IMR-90 (cell line): ENCODE measurements at regions not wholly inside any gene's neighbourhood (a gene's known extent, or its start where the extent isn't known, plus 50 kb on each side); places are given as distances from the start of the nearest gene placed in this dataset.

Source experiments
- ATAC-seq: fragments of 200-7000 bp; cut with Tn5 transposase; 2 replicates; pipeline ENCODE4 v1.9.1; 2020; ENCODE audit warnings: low read depth, mild to moderate bottlenecking, moderate library complexity
- BruUV-seq: library from RNA; stranded (reverse); fragments of 400-500 nt; replicated peaks from 2 replicates; lab custom pipeline; 2021; lab: Mats Ljungman, UMichigan
- CTCF ChIA-PET: fragments of 300-600 bp; formaldehyde crosslinking; extraction: SDS; loops from one replicate; lab custom pipeline; 2021; ENCODE audit warnings: antibody characterized with exemption; lab: Yijun Ruan, JAX
- POLR2A ChIA-PET: fragments of 300-600 bp; sonication (Branson Sonifier 250); formaldehyde crosslinking; loops from one replicate; lab custom pipeline; 2022; ENCODE audit warnings: antibody characterized with exemption; ENCODE audit not compliant: unreplicated experiment; lab: Charles Lee
- DNase-seq: peaks from one replicate; pipeline ENCODE4 v3.0.0; 2013
- H2AFZ ChIP-seq: replicated peaks from 2 replicates; pipeline ENCODE3; 2013; ENCODE audit warnings: low read length, mild to moderate bottlenecking; ENCODE audit not compliant: poor library complexity
- H2AK5ac ChIP-seq: 2 replicates; pipeline ENCODE4 v1.6.1; 2013; ENCODE audit warnings: low read depth, low read length, inconsistent platforms
- H2AK9ac ChIP-seq: replicated peaks from 2 replicates; pipeline ENCODE3; 2013; ENCODE audit warnings: mild to moderate bottlenecking, low read depth, low read length, moderate library complexity; ENCODE audit not compliant: poor library complexity
- H2BK120ac ChIP-seq: 2 replicates; pipeline ENCODE4 v1.6.1; 2013; ENCODE audit warnings: low read depth, low read length, inconsistent platforms
- H2BK15ac ChIP-seq: 3 replicates; pipeline ENCODE4 v1.6.1; 2013; ENCODE audit warnings: low read depth, low read length, inconsistent platforms
- H2BK20ac ChIP-seq: 2 replicates; pipeline ENCODE4 v1.6.1; 2013; ENCODE audit warnings: low read depth, mild to moderate bottlenecking, inconsistent platforms, low read length, moderate library complexity
- H2BK5ac ChIP-seq: 2 replicates; pipeline ENCODE4 v1.6.1; 2013; ENCODE audit warnings: mild to moderate bottlenecking, low read depth, low read length, inconsistent platforms; ENCODE audit not compliant: poor library complexity, severe bottlenecking
- H3K14ac ChIP-seq: replicated peaks from 2 replicates; pipeline ENCODE4 v1.6.1; 2013; ENCODE audit warnings: low read depth, low read length, inconsistent platforms
- H3K18ac ChIP-seq: 2 replicates; pipeline ENCODE4 v1.6.1; 2013; ENCODE audit warnings: low read depth, low read length, control low read depth
- H3K23ac ChIP-seq: 2 replicates; pipeline ENCODE4 v1.6.1; 2013; ENCODE audit warnings: low read depth, low read length, inconsistent platforms
- H3K27ac ChIP-seq: 2 replicates; pipeline ENCODE4 v1.5.1; 2013; ENCODE audit warnings: mild to moderate bottlenecking, control low read depth, low read length; ENCODE audit not compliant: insufficient read depth
- H3K27me3 ChIP-seq: 2 replicates; pipeline ENCODE4 v1.6.1; 2013; ENCODE audit warnings: low read length; ENCODE audit not compliant: control insufficient read depth, insufficient read depth
- H3K36me3 ChIP-seq: 2 replicates; pipeline ENCODE4 v1.6.1; 2013; ENCODE audit warnings: low read length, mixed read lengths; ENCODE audit not compliant: control insufficient read depth, insufficient read depth
- H3K4ac ChIP-seq: 2 replicates; pipeline ENCODE4 v1.6.1; 2013; ENCODE audit warnings: low read depth, low read length, inconsistent platforms
- H3K4me1 ChIP-seq: 2 replicates; pipeline ENCODE4 v1.6.1; 2013; ENCODE audit warnings: low read length, mixed read lengths; ENCODE audit not compliant: control insufficient read depth, insufficient read depth
- H3K4me2 ChIP-seq: 2 replicates; pipeline ENCODE4 v1.6.1; 2013; ENCODE audit warnings: low read depth, mild to moderate bottlenecking, control low read depth, low read length, moderate library complexity
- H3K4me3 ChIP-seq: 2 replicates; pipeline ENCODE4 v1.5.1; 2013; ENCODE audit warnings: low read depth, mild to moderate bottlenecking, control low read depth, low read length, moderate library complexity; ENCODE audit not compliant: insufficient read depth
- H3K56ac ChIP-seq: 2 replicates; pipeline ENCODE4 v1.6.1; 2013; ENCODE audit warnings: low read length, inconsistent platforms; ENCODE audit not compliant: insufficient read depth; ENCODE audit errors: extremely low read depth
- H3K79me1 ChIP-seq, 2 experiments: 2 replicates each; pipeline ENCODE4 v1.6.1; 2013; ENCODE audit warnings: low read length in 2 of 2, inconsistent platforms in 1 of 2, low read depth in 1 of 2
- H3K9ac ChIP-seq: 2 replicates; pipeline ENCODE4 v1.6.1; 2013; ENCODE audit warnings: low read depth, low read length, control low read depth
- H3K9me1 ChIP-seq: 2 replicates; pipeline ENCODE4 v1.6.1; 2013; ENCODE audit warnings: low read length, inconsistent platforms; ENCODE audit not compliant: insufficient read depth
- H3K9me3 ChIP-seq: 2 replicates; pipeline ENCODE4 v1.6.1; 2013; ENCODE audit warnings: low read length; ENCODE audit not compliant: control insufficient read depth, insufficient read depth
- H4K20me1 ChIP-seq: 2 replicates; pipeline ENCODE4 v1.6.1; 2013; ENCODE audit warnings: low read length, inconsistent platforms; ENCODE audit not compliant: insufficient read depth
- H4K5ac ChIP-seq: 2 replicates; pipeline ENCODE4 v1.6.1; 2013; ENCODE audit warnings: mild to moderate bottlenecking, low read depth, low read length, control low read depth
- H4K8ac ChIP-seq, 2 experiments: 2 replicates each; pipeline ENCODE4 v1.6.1; 2013; ENCODE audit warnings: low read depth in 2 of 2, low read length in 2 of 2, control low read depth in 1 of 2, inconsistent platforms in 1 of 2
- H4K91ac ChIP-seq: 2 replicates; pipeline ENCODE4 v1.6.1; 2013; ENCODE audit warnings: low read depth, low read length, inconsistent platforms; ENCODE audit not compliant: insufficient read depth
- CEBPB ChIP-seq: IDR thresholded peaks from 2 replicates; pipeline ENCODE4 v1.6.1; 2012; ENCODE audit warnings: low read depth, low read length, improper control_type of control experiment
- CHD1 ChIP-seq: IDR thresholded peaks from 2 replicates; pipeline ENCODE4 v1.6.1; 2012; ENCODE audit warnings: low read depth, low read length, improper control_type of control experiment
- ELK1 ChIP-seq: fragments of 150-350 bp; IDR thresholded peaks from 2 replicates; pipeline ENCODE4 v1.6.1; 2016; ENCODE audit warnings: low read depth, mild to moderate bottlenecking, low read length, moderate library complexity, borderline replicate concordance
- FOS ChIP-seq: fragments of 150-350 bp; IDR thresholded peaks from 2 replicates; pipeline ENCODE4 v1.6.1; 2016; ENCODE audit warnings: low read depth, low read length
- MAFK ChIP-seq: IDR thresholded peaks from 2 replicates; pipeline ENCODE4 v1.6.1; 2012; ENCODE audit warnings: low read depth, low read length, improper control_type of control experiment
- POLR2A ChIP-seq: IDR thresholded peaks from 2 replicates; pipeline ENCODE4 v1.6.1; 2012; ENCODE audit warnings: mild to moderate bottlenecking, low read depth, low read length
- RAD21 ChIP-seq: IDR thresholded peaks from 2 replicates; pipeline ENCODE4 v1.6.1; 2012; ENCODE audit warnings: low read length, improper control_type of control experiment
- SMC3 ChIP-seq: fragments of 150-350 bp; IDR thresholded peaks from 2 replicates; pipeline ENCODE4 v1.6.1; 2016; ENCODE audit warnings: low read depth, mild to moderate bottlenecking, antibody characterized with exemption, low read length, moderate library complexity
- WGBS, 2 experiments: methylation state at CpG; one replicate each; pipeline versions ENCODE4 v1.1.5 to v1.1.7; 2013; ENCODE audit warnings: missing lambda C conversion rate in 2 of 2; ENCODE audit not compliant: insufficient read length in 1 of 2; ENCODE audit errors: extremely low coverage in 2 of 2; 5-methylcytosine and 5-hydroxymethylcytosine counted together
- dilution Hi-C: fragments of 300-500 bp; cut with HindIII; formaldehyde crosslinking; loops from one replicate; pipeline ENCODE4 v1.14.3; 2018; ENCODE audit warnings: low sequenced_read_pairs; ENCODE audit not compliant: unreplicated experiment
- in situ Hi-C: fragments of 300-500 bp; cut with MboI; formaldehyde crosslinking; loops from 3 replicates; pipeline ENCODE4 v1.14.3; 2019; ENCODE audit warnings: low sequenced_read_pairs, inconsistent platforms, mixed read lengths
- intact Hi-C: fragments of 100-400 bp; cut with micrococcal nuclease; formaldehyde crosslinking; loops from 2 replicates; pipeline ENCODE4 v1.10.0; 2022

GRCh38 chr17:79415909-79416308, 194.9 kb downstream of the RBFOX3 start (continued):
- TF ChIP-seq ELK1 = no peak
- no peak for TF ChIP-seq POLR2A

- Histone ChIP-seq H3K4me1 (no peaks in the 10 kb centered on the region), H2AK9ac (no peak overlapping the region), H3K14ac (no peak overlapping the region), H3K56ac (no peak overlapping the region), H2BK15ac (no peak overlapping the region), H3K4me3 (no peak overlapping the region), H3K18ac (no peak overlapping the region), H3K23ac (no peak overlapping the region), H3K4ac (no peak overlapping the region), H2BK120ac (no peak overlapping the region), H3K27ac (no peak overlapping the region), H4K20me1 (no peaks in the 10 kb centered on the region), H3K4me2 (no peak overlapping the region), H4K8ac (no peak overlapping the region), H3K9ac (no peak overlapping the region), H2BK20ac (no peak overlapping the region), H3K27me3 (peaks cover 7% of the 10 kb centered on the region; the same call in 1 of the 2 replicates), H3K36me3 (no peaks in the 10 kb centered on the region), H2BK5ac (no peak overlapping the region), H3K79me1 (no peaks in the 10 kb centered on the region), H4K5ac (no peak overlapping the region), H2AFZ (no peak overlapping the region), H2AK5ac (no peak overlapping the region), H3K9me3 (no peaks in the 10 kb centered on the region), H4K91ac (no peak overlapping the region), H3K9me1 (no peaks in the 10 kb centered on the region)
- in situ Hi-C loops = no loop called here
- WGBS, 2 experiments = 15% methylated on average over 8 of the region's 13 CpGs; no CpG with 5 or more reads in 1 of the 2 experiments
- ChIA-PET POLR2A (no interaction called here), CTCF (no interaction called here)
- intact Hi-C loops = no loop called here
- ATAC-seq = no peak
- TF ChIP-seq CEBPB (no peak), SMC3 (no peak), CHD1 (no peak), FOS (no peak), MAFK (no peak), RAD21 (no peak)
- BruUV-seq = no TSS peak
- dilution Hi-C loops = no loop called here
- DNase-seq = no peak
Measured at GRCh38 chr17:79415365-79415764, 195.5 kb downstream of the RBFOX3 start.
